ENCODE measurements at regions not wholly inside any gene's neighbourhood (a gene's known extent, or its start where the extent isn't known, plus 50 kb on each side); places are given as distances from the start of the nearest gene placed in this dataset.

DNA sequence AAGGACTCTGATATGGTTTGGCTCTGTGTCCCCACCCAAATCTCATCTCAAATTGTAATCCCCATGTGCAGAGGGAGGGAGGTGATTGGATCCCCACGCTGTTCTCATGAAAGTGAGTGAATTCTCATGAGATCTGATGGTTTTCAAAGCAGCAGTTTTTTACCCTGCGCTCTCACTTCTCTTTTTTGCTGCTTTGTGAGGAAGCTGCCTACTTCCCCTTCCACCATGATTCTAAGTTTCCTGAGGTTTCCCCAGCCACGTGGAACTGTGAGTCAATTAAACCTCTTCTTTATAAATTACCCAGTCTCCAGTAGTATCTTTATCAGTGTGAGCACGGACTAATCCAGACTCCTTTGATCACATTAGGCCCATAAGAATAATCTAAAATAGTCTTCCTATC, 719.7 kb upstream of the CDH8 start:
- Histone ChIP-seq H3K9me3 (ENCODE audit: control insufficient read depth, insufficient read depth, low read depth, low read length) (no peaks in the 10 kb centered on the region), H3K27ac (ENCODE audit: low read length) (no peak overlapping the region), H3K4me1 (ENCODE audit: control insufficient read depth, insufficient read depth, low read length) (no peaks in the 10 kb centered on the region), H3K27me3 (ENCODE audit: control insufficient read depth, insufficient read depth, low read length) (no peaks in the 10 kb centered on the region), H3K4me3 (ENCODE audit: low read depth in 2 of 2, low read length in 2 of 2) (no peak overlapping the region), H3K36me3 (ENCODE audit: control insufficient read depth, insufficient read depth, low read length) (no peaks in the 10 kb centered on the region)
- DNase-seq (ENCODE audit: low read depth, low spot score) (no peak), ATAC-seq (no peak)
- intact Hi-C loops (cut with micrococcal nuclease; ENCODE audit: unreplicated experiment) (no loop called here), in situ Hi-C loops (cut with HindIII; ENCODE audit: low pct_unique_long_range_greater_than_20kb, low sequenced_read_pairs) (no loop called here)
- TF ChIP-seq SIN3A (IDR thresholded peaks at IDR 0.05; ENCODE audit: borderline replicate concordance, insufficient read depth, low read depth, low read length) = no peak
- no peak for TF ChIP-seq POLR2AphosphoS5 (IDR thresholded peaks at IDR 0.05; ENCODE audit: low read depth, low read length)
- TF ChIP-seq, protein P1, sequence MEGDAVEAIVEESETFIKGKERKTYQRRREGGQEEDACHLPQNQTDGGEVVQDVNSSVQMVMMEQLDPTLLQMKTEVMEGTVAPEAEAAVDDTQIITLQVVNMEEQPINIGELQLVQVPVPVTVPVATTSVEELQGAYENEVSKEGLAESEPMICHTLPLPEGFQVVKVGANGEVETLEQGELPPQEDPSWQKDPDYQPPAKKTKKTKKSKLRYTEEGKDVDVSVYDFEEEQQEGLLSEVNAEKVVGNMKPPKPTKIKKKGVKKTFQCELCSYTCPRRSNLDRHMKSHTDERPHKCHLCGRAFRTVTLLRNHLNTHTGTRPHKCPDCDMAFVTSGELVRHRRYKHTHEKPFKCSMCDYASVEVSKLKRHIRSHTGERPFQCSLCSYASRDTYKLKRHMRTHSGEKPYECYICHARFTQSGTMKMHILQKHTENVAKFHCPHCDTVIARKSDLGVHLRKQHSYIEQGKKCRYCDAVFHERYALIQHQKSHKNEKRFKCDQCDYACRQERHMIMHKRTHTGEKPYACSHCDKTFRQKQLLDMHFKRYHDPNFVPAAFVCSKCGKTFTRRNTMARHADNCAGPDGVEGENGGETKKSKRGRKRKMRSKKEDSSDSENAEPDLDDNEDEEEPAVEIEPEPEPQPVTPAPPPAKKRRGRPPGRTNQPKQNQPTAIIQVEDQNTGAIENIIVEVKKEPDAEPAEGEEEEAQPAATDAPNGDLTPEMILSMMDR (IDR thresholded peaks at IDR 0.05) = no peak
- TF ChIP-seq TCF7L2 (IDR thresholded peaks at IDR 0.05; ENCODE audit: low read depth, low read length) = no peak
- TF ChIP-seq, protein P2, sequence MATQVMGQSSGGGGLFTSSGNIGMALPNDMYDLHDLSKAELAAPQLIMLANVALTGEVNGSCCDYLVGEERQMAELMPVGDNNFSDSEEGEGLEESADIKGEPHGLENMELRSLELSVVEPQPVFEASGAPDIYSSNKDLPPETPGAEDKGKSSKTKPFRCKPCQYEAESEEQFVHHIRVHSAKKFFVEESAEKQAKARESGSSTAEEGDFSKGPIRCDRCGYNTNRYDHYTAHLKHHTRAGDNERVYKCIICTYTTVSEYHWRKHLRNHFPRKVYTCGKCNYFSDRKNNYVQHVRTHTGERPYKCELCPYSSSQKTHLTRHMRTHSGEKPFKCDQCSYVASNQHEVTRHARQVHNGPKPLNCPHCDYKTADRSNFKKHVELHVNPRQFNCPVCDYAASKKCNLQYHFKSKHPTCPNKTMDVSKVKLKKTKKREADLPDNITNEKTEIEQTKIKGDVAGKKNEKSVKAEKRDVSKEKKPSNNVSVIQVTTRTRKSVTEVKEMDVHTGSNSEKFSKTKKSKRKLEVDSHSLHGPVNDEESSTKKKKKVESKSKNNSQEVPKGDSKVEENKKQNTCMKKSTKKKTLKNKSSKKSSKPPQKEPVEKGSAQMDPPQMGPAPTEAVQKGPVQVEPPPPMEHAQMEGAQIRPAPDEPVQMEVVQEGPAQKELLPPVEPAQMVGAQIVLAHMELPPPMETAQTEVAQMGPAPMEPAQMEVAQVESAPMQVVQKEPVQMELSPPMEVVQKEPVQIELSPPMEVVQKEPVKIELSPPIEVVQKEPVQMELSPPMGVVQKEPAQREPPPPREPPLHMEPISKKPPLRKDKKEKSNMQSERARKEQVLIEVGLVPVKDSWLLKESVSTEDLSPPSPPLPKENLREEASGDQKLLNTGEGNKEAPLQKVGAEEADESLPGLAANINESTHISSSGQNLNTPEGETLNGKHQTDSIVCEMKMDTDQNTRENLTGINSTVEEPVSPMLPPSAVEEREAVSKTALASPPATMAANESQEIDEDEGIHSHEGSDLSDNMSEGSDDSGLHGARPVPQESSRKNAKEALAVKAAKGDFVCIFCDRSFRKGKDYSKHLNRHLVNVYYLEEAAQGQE (IDR thresholded peaks at IDR 0.05; ENCODE audit: insufficient read depth in 1 of 2, low read depth in 2 of 2, low read length in 1 of 2) = no peak
- BruUV-seq (replicated peaks) = no TSS peak
- ChIA-PET POLR2A (no interaction called here), CTCF (no interaction called here)

DNA sequence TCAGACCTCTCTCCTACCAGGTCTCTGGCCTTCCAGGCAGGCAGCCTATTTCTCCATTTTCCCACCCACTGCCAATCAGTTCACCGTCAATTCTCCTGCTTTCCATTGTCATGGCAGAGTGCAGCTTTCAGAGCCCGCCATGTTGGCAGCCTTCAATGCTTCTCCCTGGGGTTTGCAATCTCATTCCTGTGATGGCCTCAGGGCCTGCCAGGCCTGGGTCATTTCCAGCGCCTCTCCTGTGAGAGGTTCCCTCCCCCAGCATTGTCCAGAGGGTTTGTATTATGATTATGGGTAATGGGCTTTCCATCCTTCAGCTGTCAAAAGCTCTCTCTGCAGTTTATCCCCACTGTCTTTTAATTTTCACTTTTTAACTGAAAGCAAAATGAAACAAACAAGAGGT, 716.6 kb upstream of the CDH8 start:
- intact Hi-C loops (cut with micrococcal nuclease; ENCODE audit: unreplicated experiment) = no loop called here

More for the DNA sequence above, 716.6 kb upstream of the CDH8 start:
- Histone ChIP-seq H3K27ac (ENCODE audit: low read length) (no peak overlapping the region), H3K4me3 (ENCODE audit: low read depth in 2 of 2, low read length in 2 of 2) (no peak overlapping the region), H3K27me3 (ENCODE audit: control insufficient read depth, insufficient read depth, low read length) (no peaks in the 10 kb centered on the region), H3K4me1 (ENCODE audit: control insufficient read depth, insufficient read depth, low read length) (no peaks in the 10 kb centered on the region), H3K9me3 (ENCODE audit: control insufficient read depth, insufficient read depth, low read depth, low read length) (no peaks in the 10 kb centered on the region), H3K36me3 (ENCODE audit: control insufficient read depth, insufficient read depth, low read length) (no peaks in the 10 kb centered on the region)
- in situ Hi-C loops (cut with HindIII; ENCODE audit: low pct_unique_long_range_greater_than_20kb, low sequenced_read_pairs) = no loop called here
- CTCF ChIA-PET = no interaction called here
- TF ChIP-seq, protein P2 (IDR thresholded peaks at IDR 0.05; ENCODE audit: insufficient read depth in 1 of 2, low read depth in 2 of 2, low read length in 1 of 2) = no peak
- TF ChIP-seq SIN3A (IDR thresholded peaks at IDR 0.05; ENCODE audit: borderline replicate concordance, insufficient read depth, low read depth, low read length) (no peak), TCF7L2 (IDR thresholded peaks at IDR 0.05; ENCODE audit: low read depth, low read length) (no peak)
- TF ChIP-seq, protein P1 (IDR thresholded peaks at IDR 0.05) = no peak
- POLR2A ChIA-PET = interaction anchor here (0.5 kb wide), 1 partner anchor 8 kb away, joined by 3 read pairs; no protein-coding TSS in a partner anchor
- BruUV-seq (replicated peaks) = no TSS peak
- ATAC-seq (no peak), DNase-seq (ENCODE audit: low read depth, low spot score) (no peak)
